ENCODE measurements at regions not wholly inside any gene's neighbourhood (a gene's known extent, or its start where the extent isn't known, plus 50 kb on each side); places are given as distances from the start of the nearest gene placed in this dataset.

DNA sequence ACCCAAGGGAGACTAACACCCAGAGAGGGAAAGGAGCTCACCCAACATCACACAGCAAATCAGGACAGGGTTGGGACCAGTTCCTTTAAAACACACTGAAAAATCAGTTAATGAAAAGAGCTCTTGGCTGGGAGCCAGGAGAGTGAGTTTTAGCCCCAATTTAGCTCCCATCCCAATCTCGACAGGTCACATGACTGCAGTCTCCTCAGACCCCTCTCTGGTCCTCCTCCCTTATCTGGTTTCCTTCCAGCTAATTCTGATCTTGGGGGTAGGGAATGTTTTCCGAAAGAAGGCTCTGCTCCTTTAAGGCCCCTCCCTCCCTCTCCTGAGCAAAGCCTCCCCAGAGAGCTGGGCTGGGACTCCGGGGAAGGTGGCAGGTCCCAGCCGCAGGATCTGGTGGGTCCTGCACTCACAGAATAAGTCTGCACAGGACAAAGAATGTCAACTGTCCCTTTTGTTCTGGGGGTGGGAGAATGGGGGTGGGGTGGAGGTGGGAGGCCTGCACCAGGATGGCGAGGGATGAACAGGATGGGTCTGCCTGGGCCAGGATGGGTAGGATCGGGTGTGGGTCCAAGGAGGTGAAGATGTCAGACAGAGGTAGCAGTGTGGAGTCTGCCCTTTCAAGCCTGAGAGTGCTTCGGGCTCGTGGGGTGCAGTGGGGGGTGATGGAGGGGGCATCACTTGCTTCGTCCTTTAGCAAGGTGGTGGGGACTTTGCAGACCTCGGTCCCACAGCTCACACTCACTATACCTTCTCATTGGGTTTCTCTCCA lies 57.3 kb upstream of the SSBP3 start:
- TF ChIP-seq, protein P1, sequence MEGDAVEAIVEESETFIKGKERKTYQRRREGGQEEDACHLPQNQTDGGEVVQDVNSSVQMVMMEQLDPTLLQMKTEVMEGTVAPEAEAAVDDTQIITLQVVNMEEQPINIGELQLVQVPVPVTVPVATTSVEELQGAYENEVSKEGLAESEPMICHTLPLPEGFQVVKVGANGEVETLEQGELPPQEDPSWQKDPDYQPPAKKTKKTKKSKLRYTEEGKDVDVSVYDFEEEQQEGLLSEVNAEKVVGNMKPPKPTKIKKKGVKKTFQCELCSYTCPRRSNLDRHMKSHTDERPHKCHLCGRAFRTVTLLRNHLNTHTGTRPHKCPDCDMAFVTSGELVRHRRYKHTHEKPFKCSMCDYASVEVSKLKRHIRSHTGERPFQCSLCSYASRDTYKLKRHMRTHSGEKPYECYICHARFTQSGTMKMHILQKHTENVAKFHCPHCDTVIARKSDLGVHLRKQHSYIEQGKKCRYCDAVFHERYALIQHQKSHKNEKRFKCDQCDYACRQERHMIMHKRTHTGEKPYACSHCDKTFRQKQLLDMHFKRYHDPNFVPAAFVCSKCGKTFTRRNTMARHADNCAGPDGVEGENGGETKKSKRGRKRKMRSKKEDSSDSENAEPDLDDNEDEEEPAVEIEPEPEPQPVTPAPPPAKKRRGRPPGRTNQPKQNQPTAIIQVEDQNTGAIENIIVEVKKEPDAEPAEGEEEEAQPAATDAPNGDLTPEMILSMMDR (IDR thresholded peaks at IDR 0.05; ENCODE audit: insufficient read depth, low read depth, low read length), result no peak
- TF ChIP-seq EZH2 (IDR thresholded peaks at IDR 0.05; ENCODE audit: insufficient read depth, low read length), result no peak

Measured in astrocyte (in vitro differentiated cells and primary cell).